BJ (cell line): ENCODE measurements at regions not wholly inside any gene's neighbourhood (a gene's known extent, or its start where the extent isn't known, plus 50 kb on each side); places are given as distances from the start of the nearest gene placed in this dataset.

ENCODE experiments used
- CTCF ChIA-PET: fragments of 350-600 bp; formaldehyde crosslinking; extraction: SDS; loops from one replicate; lab custom pipeline; 2021; ENCODE audit warnings: antibody characterized with exemption, inconsistent platforms; lab: Yijun Ruan, JAX
- POLR2A ChIA-PET: fragments of 300-600 bp; sonication (Branson Sonifier 250); formaldehyde crosslinking; extraction: SDS; loops from one replicate; lab custom pipeline; 2021; ENCODE audit warnings: antibody characterized with exemption; lab: Charles Lee
- DNase-seq: peaks from one replicate; pipeline ENCODE4 v3.0.0-alpha.2; 2011; ENCODE audit warnings: low read depth
- H3K27me3 ChIP-seq: 2 replicates; pipeline ENCODE4 v1.6.0; 2011; ENCODE audit warnings: low read length; ENCODE audit not compliant: control insufficient read depth, insufficient read depth
- H3K36me3 ChIP-seq: 2 replicates; pipeline ENCODE4 v1.5.1; 2011; ENCODE audit warnings: low read length; ENCODE audit not compliant: control insufficient read depth, insufficient read depth
- H3K4me3 ChIP-seq: 2 replicates; pipeline ENCODE4 v1.5.1; 2011; ENCODE audit warnings: low read depth, mild to moderate bottlenecking, control low read depth, low read length
- CTCF ChIP-seq: IDR thresholded peaks from 2 replicates; pipeline ENCODE4 v1.5.1; 2011; ENCODE audit warnings: low read depth, mild to moderate bottlenecking, control low read depth, inconsistent platforms, low read length, moderate library complexity; ENCODE audit not compliant: insufficient read depth

- ChIA-PET POLR2A (interaction anchor here (0.6 kb wide), 1 partner anchor 136 kb away, joined by 3 read pairs; no protein-coding TSS in a partner anchor), CTCF (interaction anchor here (0.6 to 2.8 kb wide), 5 partner anchors 9 to 122 kb away, joined by 3 to 10 read pairs (median 4); no protein-coding TSS in a partner anchor)
These were observed 157.6 kb upstream of the LMO4 start for GRCh38 chr1:87170931-87171598.

DNA sequence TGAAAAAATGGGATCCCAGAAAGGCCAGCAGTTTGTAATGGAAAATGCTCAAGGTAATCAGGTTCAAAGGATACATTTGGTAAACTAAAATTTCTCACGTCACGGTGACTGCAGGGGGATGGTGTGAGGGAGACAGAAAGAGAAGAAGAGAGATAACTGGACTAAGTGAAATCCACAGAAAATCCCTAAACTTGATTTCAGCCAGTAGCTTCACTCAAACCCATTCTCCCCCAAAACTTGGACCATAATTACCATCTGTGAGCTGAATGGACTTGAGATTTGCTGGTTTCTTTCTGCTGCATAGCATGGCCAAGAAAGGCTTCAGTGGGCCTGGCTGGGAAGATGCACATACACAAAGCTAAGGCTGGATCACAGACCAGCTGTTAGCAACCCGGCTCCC lies 155.4 kb upstream of the LMO4 start:
- ChIA-PET CTCF (interaction anchor here (0.9 to 1.5 kb wide), 2 partner anchors 13 to 14 kb away, joined by 3 read pairs; no protein-coding TSS in a partner anchor), POLR2A (no interaction called here)
- no peak overlapping the region for H3K4me3 ChIP-seq
- no peak for DNase-seq
- 0 out of 2 replicates have a peak, but pooled peaks cover 1% of the 10 kb centered on the region for H3K27me3 ChIP-seq
- H3K36me3 ChIP-seq: no peaks in the 10 kb centered on the region
- no peak for TF ChIP-seq CTCF

More at GRCh38 chr1:87170931-87171598, 157.6 kb upstream of the LMO4 start:
- TF ChIP-seq CTCF: no peak
- no peak for DNase-seq
- H3K4me3 ChIP-seq: no peak overlapping the region
- 0 out of 2 replicates have a peak, but pooled peaks cover 1% of the 10 kb centered on the region for H3K27me3 ChIP-seq
- H3K36me3 ChIP-seq: no peaks in the 10 kb centered on the region

GRCh38 chr1:87174724-87175245 lies 153.9 kb upstream of the LMO4 start:
- Histone ChIP-seq H3K27me3 (peaks cover 1% of the 10 kb centered on the region; the same call in 1 of the 2 replicates), H3K4me3 (no peak overlapping the region), H3K36me3 (no peaks in the 10 kb centered on the region)
- ChIA-PET CTCF (no interaction called here), POLR2A (no interaction called here)
- DNase-seq: no peak
- TF ChIP-seq CTCF: no peak

DNA sequence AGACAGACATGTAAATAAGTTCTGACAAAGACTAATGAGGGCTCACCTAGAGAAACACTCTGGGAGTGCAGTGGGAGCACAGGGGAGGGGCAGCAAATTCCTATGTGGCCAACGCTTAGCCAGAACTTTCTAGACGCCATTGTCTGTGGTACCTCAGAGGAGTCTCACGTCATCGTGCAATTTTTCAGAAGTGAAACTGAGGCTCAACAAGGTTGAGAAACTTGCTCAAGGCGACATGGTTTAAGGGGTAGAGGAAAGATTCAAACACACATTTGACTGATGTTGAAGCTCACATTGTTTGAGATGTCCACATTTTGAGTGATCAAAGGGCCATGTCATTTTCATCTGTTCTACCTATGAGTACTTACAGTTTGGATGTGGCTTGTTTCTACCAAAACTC lies 152.6 kb upstream of the LMO4 start:
- Histone ChIP-seq H3K36me3 (no peaks in the 10 kb centered on the region), H3K4me3 (no peak overlapping the region), H3K27me3 (peaks cover 1% of the 10 kb centered on the region; the same call in 1 of the 2 replicates)
- CTCF ChIA-PET: no interaction called here
- TF ChIP-seq CTCF: no peak
- POLR2A ChIA-PET: no interaction called here
- no peak for DNase-seq

GRCh38 chr1:87176514-87176913 lies 152.2 kb upstream of the LMO4 start:
- Histone ChIP-seq H3K36me3 (no peaks in the 10 kb centered on the region), H3K27me3 (peaks cover 1% of the 10 kb centered on the region; the same call in 1 of the 2 replicates), H3K4me3 (no peak overlapping the region)
- ChIA-PET POLR2A (no interaction called here), CTCF (no interaction called here)
- no peak for TF ChIP-seq CTCF
- DNase-seq: no peak
